Activated B cell treated with CpG ODN at 0.5 μM for 24 hours (primary cell): ENCODE measurements at regions not wholly inside any gene's neighbourhood (a gene's known extent, or its start where the extent isn't known, plus 50 kb on each side); places are given as distances from the start of the nearest gene placed in this dataset.

Experiments
- ATAC-seq: fragments of 200-7000 bp; cut with Tn5 transposase; one replicate; pipeline ENCODE4 v1.10.0; 2021; ENCODE audit warnings: low read depth, mild to moderate bottlenecking, moderate library complexity
- CTCF ChIA-PET: fragments of 350-600 bp; sonication (Branson Sonifier 250); formaldehyde crosslinking; loops from one replicate; lab custom pipeline; 2021; ENCODE audit warnings: antibody characterized with exemption; lab: Charles Lee
- POLR2A ChIA-PET: fragments of 350-600 bp; sonication (Branson Sonifier 250); formaldehyde crosslinking; loops from one replicate; lab custom pipeline; 2021; ENCODE audit warnings: antibody characterized with exemption; lab: Charles Lee
- DNase-seq: peaks from one replicate; pipeline ENCODE4 v3.0.0; 2022
- H3K27ac Mint-ChIP-seq: one replicate; pipeline ENCODE4 v1.8.0; 2020; ENCODE audit warnings: mixed read lengths
- H3K27me3 Mint-ChIP-seq: one replicate; pipeline ENCODE4 v1.8.0; 2021; ENCODE audit warnings: mixed read lengths
- H3K36me3 Mint-ChIP-seq: one replicate; pipeline ENCODE4 v1.8.0; 2021; ENCODE audit warnings: low read depth, mixed read lengths
- H3K4me1 Mint-ChIP-seq: one replicate; pipeline ENCODE4 v1.8.0; 2021; ENCODE audit warnings: mixed read lengths
- H3K4me3 Mint-ChIP-seq: one replicate; pipeline ENCODE4 v1.8.0; 2020; ENCODE audit warnings: mild to moderate bottlenecking, mixed read lengths
- H3K9me3 Mint-ChIP-seq: one replicate; pipeline ENCODE4 v1.8.0; 2020; ENCODE audit warnings: mixed read lengths
- intact Hi-C: fragments of 100-400 bp; cut with micrococcal nuclease; formaldehyde crosslinking; loops from one replicate; pipeline ENCODE4 v1.15.1; 2024
- TF ChIP-seq, protein P1 (sequence below): fragments of 200-600 bp; IDR thresholded peaks from one replicate; pipeline ENCODE4 v1.8.0; 2022; ENCODE audit warnings: antibody characterized with exemption, mild to moderate bottlenecking

- H3K4me1 Mint-ChIP-seq, result peaks cover 55% of the 10 kb centered on the region
- H3K9me3 Mint-ChIP-seq, result peaks cover 11% of the 10 kb centered on the region
- POLR2A ChIA-PET, result no interaction called here
- H3K27ac Mint-ChIP-seq, result peak overlapping the region; percentile 27
- intact Hi-C loops, result loop anchor here (2.0 kb wide), 1 partner anchor 30 kb away; no protein-coding TSS in a partner anchor
- CTCF ChIA-PET, result interaction anchor here (1.2 kb wide), 1 partner anchor 23 kb away, joined by 3 read pairs; no protein-coding TSS in a partner anchor
- H3K36me3 Mint-ChIP-seq, result no peaks in the 10 kb centered on the region
- TF ChIP-seq, protein P1, sequence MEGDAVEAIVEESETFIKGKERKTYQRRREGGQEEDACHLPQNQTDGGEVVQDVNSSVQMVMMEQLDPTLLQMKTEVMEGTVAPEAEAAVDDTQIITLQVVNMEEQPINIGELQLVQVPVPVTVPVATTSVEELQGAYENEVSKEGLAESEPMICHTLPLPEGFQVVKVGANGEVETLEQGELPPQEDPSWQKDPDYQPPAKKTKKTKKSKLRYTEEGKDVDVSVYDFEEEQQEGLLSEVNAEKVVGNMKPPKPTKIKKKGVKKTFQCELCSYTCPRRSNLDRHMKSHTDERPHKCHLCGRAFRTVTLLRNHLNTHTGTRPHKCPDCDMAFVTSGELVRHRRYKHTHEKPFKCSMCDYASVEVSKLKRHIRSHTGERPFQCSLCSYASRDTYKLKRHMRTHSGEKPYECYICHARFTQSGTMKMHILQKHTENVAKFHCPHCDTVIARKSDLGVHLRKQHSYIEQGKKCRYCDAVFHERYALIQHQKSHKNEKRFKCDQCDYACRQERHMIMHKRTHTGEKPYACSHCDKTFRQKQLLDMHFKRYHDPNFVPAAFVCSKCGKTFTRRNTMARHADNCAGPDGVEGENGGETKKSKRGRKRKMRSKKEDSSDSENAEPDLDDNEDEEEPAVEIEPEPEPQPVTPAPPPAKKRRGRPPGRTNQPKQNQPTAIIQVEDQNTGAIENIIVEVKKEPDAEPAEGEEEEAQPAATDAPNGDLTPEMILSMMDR, result no peak
- ATAC-seq, result no peak
- no peak for DNase-seq
- no peaks in the 10 kb centered on the region for H3K27me3 Mint-ChIP-seq
- H3K4me3 Mint-ChIP-seq, result peak overlapping the region; percentile 61
Measured at GRCh38 chr18:10284540-10285282, 169.7 kb upstream of the APCDD1 start.

- Mint-ChIP-seq H3K27me3 (no peaks in the 10 kb centered on the region), H3K9me3 (peaks cover 11% of the 10 kb centered on the region), H3K4me3 (peak overlapping the region; percentile 61), H3K4me1 (peaks cover 51% of the 10 kb centered on the region), H3K36me3 (no peaks in the 10 kb centered on the region), H3K27ac (peak overlapping the region; percentile 6)
- ChIA-PET POLR2A (no interaction called here), CTCF (interaction anchor here (1.2 kb wide), 1 partner anchor 23 kb away, joined by 3 read pairs; no protein-coding TSS in a partner anchor)
- intact Hi-C loops, result loop anchor here (2.0 kb wide), 1 partner anchor 30 kb away; no protein-coding TSS in a partner anchor
- DNase-seq, result no peak
- TF ChIP-seq, protein P1, result no peak
- ATAC-seq, result peak; percentile 62
Measured at GRCh38 chr18:10285283-10285640, 169.2 kb upstream of the APCDD1 start.

DNA sequence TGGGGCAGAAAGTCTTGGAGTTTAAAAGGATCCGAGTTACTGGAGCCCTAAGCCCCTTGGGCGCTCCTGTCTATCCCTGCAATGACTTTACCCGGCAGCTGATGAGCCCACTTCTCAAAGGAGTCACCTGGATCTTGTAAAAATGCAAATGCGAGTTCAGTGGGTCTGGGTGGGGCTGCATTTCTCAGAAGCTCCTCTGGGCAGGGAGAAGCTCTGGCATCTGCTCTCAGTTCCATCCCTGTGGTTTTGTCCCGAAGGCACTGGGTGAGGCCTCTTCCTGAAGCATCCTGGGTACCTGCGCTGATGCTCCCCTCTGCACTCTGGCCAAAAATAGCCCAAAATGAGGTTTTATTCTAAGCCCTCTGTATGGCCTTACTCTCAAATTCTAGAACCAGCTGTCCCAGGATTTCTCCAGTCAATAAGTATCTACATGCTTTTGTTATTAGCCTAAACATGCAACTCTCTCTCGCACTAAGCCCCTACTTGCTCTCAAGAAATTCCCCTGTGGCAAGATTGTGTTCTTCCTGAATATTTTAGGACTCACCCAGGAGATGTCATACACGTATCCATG, 167.8 kb upstream of the APCDD1 start:
- Mint-ChIP-seq H3K9me3 (peaks cover 11% of the 10 kb centered on the region), H3K36me3 (no peaks in the 10 kb centered on the region), H3K4me3 (no peak overlapping the region), H3K27me3 (no peaks in the 10 kb centered on the region), H3K27ac (no peak overlapping the region), H3K4me1 (peaks cover 49% of the 10 kb centered on the region)
- POLR2A ChIA-PET, result no interaction called here
- TF ChIP-seq, protein P1, result no peak
- DNase-seq, result no peak
- intact Hi-C loops, result no loop called here
- CTCF ChIA-PET, result no interaction called here
- ATAC-seq, result no peak

DNA sequence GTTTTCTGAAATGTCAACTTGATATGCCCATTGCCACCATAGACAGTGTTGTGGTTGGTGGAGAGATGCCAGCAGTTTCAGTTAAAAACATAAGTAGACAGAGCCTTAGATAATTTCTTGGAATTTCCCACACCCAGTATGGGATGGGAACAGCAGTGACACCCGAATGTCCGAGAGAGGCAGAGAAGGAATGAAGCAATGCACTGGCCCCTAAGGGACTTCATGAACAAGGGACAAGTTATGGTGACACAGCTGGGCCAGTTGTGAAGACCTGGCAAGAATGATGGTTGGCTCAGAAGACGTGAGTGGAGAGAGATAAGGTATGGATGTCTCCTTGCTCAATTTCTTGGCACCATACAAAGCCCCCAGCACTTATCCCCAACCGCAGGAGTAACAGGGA, 165.2 kb upstream of the APCDD1 start:
- Mint-ChIP-seq H3K4me3 (no peak overlapping the region), H3K36me3 (no peaks in the 10 kb centered on the region), H3K4me1 (peaks cover 49% of the 10 kb centered on the region), H3K9me3 (peaks cover 11% of the 10 kb centered on the region), H3K27me3 (no peaks in the 10 kb centered on the region), H3K27ac (no peak overlapping the region)
- POLR2A ChIA-PET, result no interaction called here
- CTCF ChIA-PET, result no interaction called here
- DNase-seq (no peak), ATAC-seq (no peak)
- intact Hi-C loops, result no loop called here
- TF ChIP-seq, protein P1, result no peak

DNA sequence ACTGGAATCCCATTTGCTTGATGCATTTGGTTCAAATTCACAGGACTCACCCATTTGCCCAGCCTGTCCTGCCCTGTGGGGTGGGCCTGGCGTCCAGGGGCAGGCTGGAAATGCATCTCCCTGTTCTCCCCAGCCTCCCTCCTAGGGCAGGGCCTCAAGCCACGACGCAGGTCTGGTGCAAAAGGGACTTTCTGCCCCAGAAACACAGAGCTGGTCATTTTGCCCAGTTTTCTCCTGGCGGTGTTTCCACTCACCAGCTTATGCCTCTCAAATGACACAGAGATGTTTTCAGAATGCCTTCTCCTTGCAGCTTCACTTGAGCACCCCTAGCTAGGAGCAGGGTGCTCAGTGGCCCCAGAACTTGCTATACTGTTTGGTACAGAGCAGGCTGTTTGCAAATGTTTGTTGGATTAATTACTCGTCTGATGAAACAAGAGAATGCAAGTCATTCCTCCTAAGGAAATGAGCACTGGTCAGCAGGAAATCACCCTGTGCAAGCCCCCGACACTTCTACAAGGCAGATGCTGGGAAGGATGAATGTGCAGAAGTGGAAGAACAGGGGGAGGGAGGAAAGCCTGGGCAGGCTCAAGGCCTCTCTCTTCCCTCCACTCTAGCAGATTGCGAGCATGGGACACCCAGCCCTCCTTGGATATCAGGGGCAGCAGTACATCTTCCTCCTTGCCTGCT, 164.3 kb upstream of the APCDD1 start:
- peaks cover 11% of the 10 kb centered on the region for H3K9me3 Mint-ChIP-seq
- TF ChIP-seq, protein P1, result no peak
- POLR2A ChIA-PET, result no interaction called here
- no peak for ATAC-seq
- H3K27ac Mint-ChIP-seq, result no peak overlapping the region
- intact Hi-C loops, result no loop called here
- CTCF ChIA-PET, result no interaction called here
- no peak overlapping the region for H3K4me3 Mint-ChIP-seq
- DNase-seq, result no peak
- no peaks in the 10 kb centered on the region for H3K27me3 Mint-ChIP-seq
- no peaks in the 10 kb centered on the region for H3K36me3 Mint-ChIP-seq
- peaks cover 41% of the 10 kb centered on the region for H3K4me1 Mint-ChIP-seq
